Ovary (tissue), 7 donors: ENCODE measurements at regions not wholly inside any gene's neighbourhood (a gene's known extent, or its start where the extent isn't known, plus 50 kb on each side); places are given as distances from the start of the nearest gene placed in this dataset.

Source experiments
- DNase-seq, 5 donors: peaks; one replicate each; pipeline ENCODE4 v3.0.0-alpha.2; 2019 to 2020
- H3K27ac ChIP-seq, 2 donors: fragments of 200-600 bp; one replicate each; pipeline versions ENCODE4 v1.5.1 to v1.8.0; 2019 to 2022
- H3K27me3 ChIP-seq: fragments of 200-600 bp; one replicate; pipeline ENCODE4 v1.8.0; 2022
- H3K36me3 ChIP-seq: fragments of 200-600 bp; sonication (generic); one replicate; pipeline ENCODE4 v1.5.1; 2019
- H3K4me1 ChIP-seq: one replicate; pipeline ENCODE4 v1.8.1; 2013; ENCODE audit warnings: mild to moderate bottlenecking, moderate library complexity; ENCODE audit not compliant: insufficient read depth
- H3K4me3 ChIP-seq: fragments of 200-600 bp; sonication (generic); one replicate; pipeline ENCODE4 v1.5.1; 2017
- H3K9me3 ChIP-seq, 2 donors: fragments of 200-600 bp in 1 of 2; sonication (generic) in 1 of 2; one replicate each; pipeline versions ENCODE4 v1.5.1 to v1.8.1; 2013 to 2019; ENCODE audit warnings: mild to moderate bottlenecking in 1 of 2, moderate library complexity in 1 of 2
- EP300 ChIP-seq: sonication (generic); formaldehyde crosslinking; IDR thresholded peaks from one replicate; pipeline ENCODE4 v1.6.1; 2017; ENCODE audit warnings: antibody characterized with exemption
- POLR2A ChIP-seq: fragments of 450-650 bp; IDR thresholded peaks from one replicate; pipeline ENCODE4 v1.6.1; 2017; ENCODE audit warnings: antibody characterized with exemption, mild to moderate bottlenecking, moderate library complexity
- WGBS, 3 donors: extraction: QIAGEN DNeasy Blood & Tissue Kit in 1 of 3; methylation state at CpG; one replicate each; pipeline versions ENCODE4 v1.1.5 to v1.1.7; 2013 to 2017; 5-methylcytosine and 5-hydroxymethylcytosine counted together
- intact Hi-C, 4 donors: fragments of 100-400 bp; cut with DNase I; formaldehyde crosslinking; loops; one replicate each; pipeline versions ENCODE4 v1.11.0 to v1.15.1; 2022 to 2023
- TF ChIP-seq, protein P1 (sequence below), 3 donors: fragments of 450-650 bp in 2 of 3; fragments of 200-600 bp in 1 of 3; IDR thresholded peaks; one replicate each; pipeline versions ENCODE4 v1.5.1 to v1.8.0; 2016 to 2022; ENCODE audit warnings: antibody characterized with exemption in 3 of 3, mild to moderate bottlenecking in 1 of 3
- donor health status: DM: no; HTN: no; CAD: no; lungs with moderate emphysema.
- donor health status: DM: no; HTN: no; CAD: no.
- donor health status: Bipolar disorder and iron deficiency.
- donor health status: DM: no; HTN: no; CAD: no.
- donor health status: DM: yes; HTN: yes; CAD: no.

DNA sequence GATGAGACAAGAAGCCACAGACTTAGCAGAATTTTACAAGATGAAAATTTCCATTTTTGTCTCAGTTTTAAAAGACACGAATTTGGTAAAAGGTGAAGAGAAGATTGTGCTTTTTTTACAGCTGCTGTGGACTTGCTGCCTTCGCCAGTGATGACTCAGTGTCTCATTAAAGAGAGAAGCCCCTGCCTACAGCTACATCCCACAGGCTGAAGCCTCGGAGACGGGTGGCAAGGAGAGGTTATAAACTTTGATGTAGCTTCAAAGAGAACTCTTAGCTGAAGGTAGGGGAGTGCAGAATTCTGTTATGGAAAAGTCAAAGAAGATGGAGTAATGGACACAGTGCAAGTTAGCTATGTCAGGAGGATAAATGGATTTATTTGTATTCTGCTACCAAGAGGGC, 683.4 kb upstream of the ARGLU1 start:
- Histone ChIP-seq H3K36me3 (no peaks in the 10 kb centered on the region), H3K9me3 (no peaks in the 10 kb centered on the region), H3K4me3 (no peak overlapping the region), H3K27ac (no peak overlapping the region), H3K4me1 (no peaks in the 10 kb centered on the region), H3K27me3 (no peaks in the 10 kb centered on the region)
- no peak for DNase-seq
- intact Hi-C loops: no loop called here
- WGBS, 3 donors: 55 to 64% (median 58%) methylated on average over 4 of the region's 4 CpGs
- TF ChIP-seq, protein P1, sequence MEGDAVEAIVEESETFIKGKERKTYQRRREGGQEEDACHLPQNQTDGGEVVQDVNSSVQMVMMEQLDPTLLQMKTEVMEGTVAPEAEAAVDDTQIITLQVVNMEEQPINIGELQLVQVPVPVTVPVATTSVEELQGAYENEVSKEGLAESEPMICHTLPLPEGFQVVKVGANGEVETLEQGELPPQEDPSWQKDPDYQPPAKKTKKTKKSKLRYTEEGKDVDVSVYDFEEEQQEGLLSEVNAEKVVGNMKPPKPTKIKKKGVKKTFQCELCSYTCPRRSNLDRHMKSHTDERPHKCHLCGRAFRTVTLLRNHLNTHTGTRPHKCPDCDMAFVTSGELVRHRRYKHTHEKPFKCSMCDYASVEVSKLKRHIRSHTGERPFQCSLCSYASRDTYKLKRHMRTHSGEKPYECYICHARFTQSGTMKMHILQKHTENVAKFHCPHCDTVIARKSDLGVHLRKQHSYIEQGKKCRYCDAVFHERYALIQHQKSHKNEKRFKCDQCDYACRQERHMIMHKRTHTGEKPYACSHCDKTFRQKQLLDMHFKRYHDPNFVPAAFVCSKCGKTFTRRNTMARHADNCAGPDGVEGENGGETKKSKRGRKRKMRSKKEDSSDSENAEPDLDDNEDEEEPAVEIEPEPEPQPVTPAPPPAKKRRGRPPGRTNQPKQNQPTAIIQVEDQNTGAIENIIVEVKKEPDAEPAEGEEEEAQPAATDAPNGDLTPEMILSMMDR (IDR thresholded peaks at IDR 0.05): no peak
- TF ChIP-seq POLR2A (no peak), EP300 (no peak)

DNA sequence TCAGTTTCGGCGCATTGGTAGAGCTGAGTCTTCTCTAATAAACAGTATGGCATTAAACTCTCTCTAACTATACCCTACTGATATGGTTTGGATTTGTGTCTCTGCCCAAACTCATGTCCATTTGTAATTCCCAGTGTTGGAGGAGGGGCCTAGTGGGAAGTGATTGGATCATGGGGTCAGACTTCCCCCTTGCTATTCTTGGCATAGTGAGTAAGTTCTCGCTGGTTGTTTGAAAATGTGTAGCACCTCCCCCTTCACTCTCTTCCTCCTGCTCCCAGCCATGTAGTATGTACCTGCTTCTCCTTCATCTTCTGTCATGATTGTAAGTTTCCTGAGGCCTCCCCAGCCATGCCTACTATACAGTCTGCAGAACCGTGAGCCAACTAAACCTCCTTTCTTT, 682.7 kb upstream of the ARGLU1 start:
- TF ChIP-seq POLR2A (no peak), EP300 (no peak)
- TF ChIP-seq, protein P1 (IDR thresholded peaks at IDR 0.05): no peak

DNA sequence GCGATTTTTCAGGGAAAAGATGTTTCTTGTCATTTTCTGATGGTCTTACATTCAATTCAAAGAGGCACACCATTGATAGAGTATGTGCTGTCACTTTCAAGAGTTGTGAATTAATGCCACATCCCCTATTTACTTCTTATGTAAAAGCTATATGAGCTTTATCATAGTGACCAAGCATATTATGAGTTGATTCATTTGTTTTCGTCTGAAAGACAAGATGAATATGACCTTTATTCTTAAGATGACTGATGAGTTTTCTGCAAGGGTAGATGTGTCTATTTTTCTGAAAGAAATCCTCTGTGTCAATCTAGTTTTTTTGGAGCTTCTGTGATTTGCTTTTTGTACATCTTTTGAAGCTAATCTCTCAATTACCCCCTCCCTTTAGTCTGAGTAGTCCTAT, 676.3 kb upstream of the ARGLU1 start:
- no peak for DNase-seq
- Histone ChIP-seq H3K4me1 (no peaks in the 10 kb centered on the region), H3K36me3 (no peaks in the 10 kb centered on the region), H3K9me3 (no peaks in the 10 kb centered on the region), H3K27ac (no peak overlapping the region), H3K4me3 (no peak overlapping the region), H3K27me3 (no peaks in the 10 kb centered on the region)
- intact Hi-C loops: no loop called here
- TF ChIP-seq EP300 (no peak), POLR2A (no peak)
- TF ChIP-seq, protein P1 (IDR thresholded peaks at IDR 0.05): no peak
- WGBS, 3 donors: 78 to 91% (median 87%) methylated on average over 2 of the region's 2 CpGs

More for the DNA sequence above, 682.7 kb upstream of the ARGLU1 start:
- H3K9me3 ChIP-seq: no peaks in the 10 kb centered on the region
- no peak overlapping the region for H3K4me3 ChIP-seq
- no peaks in the 10 kb centered on the region for H3K27me3 ChIP-seq
- H3K27ac ChIP-seq: no peak overlapping the region
- H3K36me3 ChIP-seq: no peaks in the 10 kb centered on the region
- no peak for DNase-seq
- intact Hi-C loops: no loop called here
- WGBS, 3 donors: 67 to 72% (median 69%) methylated on average over 4 of the region's 4 CpGs
- no peaks in the 10 kb centered on the region for H3K4me1 ChIP-seq

DNA sequence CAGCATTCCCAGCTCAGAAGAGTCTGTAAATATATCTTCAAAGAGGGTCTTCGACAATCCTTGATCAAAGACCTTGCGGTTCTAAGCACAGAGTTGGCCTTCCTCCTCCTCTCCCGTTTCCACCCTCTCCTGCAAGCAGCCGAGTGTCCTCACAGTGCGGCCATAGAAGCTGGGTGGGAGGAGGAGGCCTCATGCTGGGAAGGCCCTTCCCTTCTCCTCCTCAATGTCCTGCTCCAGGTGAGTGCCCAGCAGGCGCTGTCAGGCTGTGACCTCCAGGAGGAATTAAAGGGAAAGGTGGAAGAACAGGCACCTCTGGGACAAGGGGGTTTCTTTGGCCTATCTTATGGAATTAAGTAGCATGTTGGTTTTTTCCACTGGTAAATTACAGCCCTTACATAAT, 674.2 kb upstream of the ARGLU1 start:
- WGBS, 3 donors: 58 to 64% (median 61%) methylated on average over 6 of the region's 6 CpGs
- Histone ChIP-seq H3K9me3 (no peaks in the 10 kb centered on the region), H3K27ac (no peak overlapping the region), H3K36me3 (no peaks in the 10 kb centered on the region), H3K27me3 (no peaks in the 10 kb centered on the region), H3K4me1 (no peaks in the 10 kb centered on the region), H3K4me3 (no peak overlapping the region)
- no peak for TF ChIP-seq POLR2A
- TF ChIP-seq, protein P1 (IDR thresholded peaks at IDR 0.05): no peak
- TF ChIP-seq EP300: no peak
- no peak for DNase-seq
- intact Hi-C loops: no loop called here

DNA sequence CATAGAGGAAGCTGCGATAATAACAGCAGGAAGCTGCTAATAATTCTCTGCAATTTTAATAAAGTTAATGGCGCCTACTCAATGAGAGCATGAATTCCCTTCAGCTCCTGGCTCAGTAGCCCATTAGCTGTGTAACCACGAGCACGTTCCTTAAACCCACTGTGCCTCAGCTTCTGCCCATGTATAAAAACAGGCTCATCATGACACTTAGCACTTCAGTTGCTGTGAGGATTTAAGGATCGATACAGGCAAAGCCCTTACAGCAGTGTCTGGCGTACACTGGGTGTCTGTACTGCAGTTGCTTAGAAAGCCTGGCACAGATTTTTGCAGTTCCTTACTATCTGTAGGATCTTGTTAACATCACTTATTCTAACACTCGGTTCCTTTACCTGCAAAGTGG, 673.4 kb upstream of the ARGLU1 start:
- Histone ChIP-seq H3K27me3 (no peaks in the 10 kb centered on the region), H3K4me1 (no peaks in the 10 kb centered on the region), H3K4me3 (no peak overlapping the region), H3K36me3 (no peaks in the 10 kb centered on the region), H3K9me3 (no peaks in the 10 kb centered on the region), H3K27ac (no peak overlapping the region)
- intact Hi-C loops: no loop called here
- DNase-seq: no peak
- TF ChIP-seq, protein P1 (IDR thresholded peaks at IDR 0.05): no peak
- no peak for TF ChIP-seq POLR2A
- TF ChIP-seq EP300: no peak
- WGBS, 3 donors: 90 to 92% (median 90%) methylated on average over 7 of the region's 7 CpGs
